ENCODE measurements at regions not wholly inside any gene's neighbourhood (a gene's known extent, or its start where the extent isn't known, plus 50 kb on each side); places are given as distances from the start of the nearest gene placed in this dataset.

- Histone ChIP-seq H3K27me3 (no peaks in the 10 kb centered on the region), H3K4me1 (no peaks in the 10 kb centered on the region)
These were observed 510.9 kb upstream of the ZNF608 start for GRCh38 chr5:125257057-125257972.

GRCh38 chr5:125257997-125258396 is 511.6 kb upstream of the ZNF608 start:
- Histone ChIP-seq H3K4me1 (no peaks in the 10 kb centered on the region), H3K36me3 (no peaks in the 10 kb centered on the region), H3K9me3 (no peaks in the 10 kb centered on the region), H3K4me3 (no peak overlapping the region), H3K27ac (no peak overlapping the region), H3K27me3 (no peaks in the 10 kb centered on the region)
- intact Hi-C loops (cut with DNase I) = no loop called here
- TF ChIP-seq CTCF (IDR thresholded peaks at IDR 0.05) (no peak), EP300 (IDR thresholded peaks at IDR 0.05) (no peak), POLR2AphosphoS5 (IDR thresholded peaks at IDR 0.05) (no peak), POLR2A (IDR thresholded peaks at IDR 0.05) (no peak)
- no peak for DNase-seq

More at GRCh38 chr5:125257057-125257972, 510.9 kb upstream of the ZNF608 start:
- Histone ChIP-seq H3K27ac (no peak overlapping the region), H3K4me3 (no peak overlapping the region), H3K36me3 (no peaks in the 10 kb centered on the region), H3K9me3 (no peaks in the 10 kb centered on the region)
- TF ChIP-seq CTCF (IDR thresholded peaks at IDR 0.05) (no peak), EP300 (IDR thresholded peaks at IDR 0.05) (no peak), POLR2A (IDR thresholded peaks at IDR 0.05) (no peak), POLR2AphosphoS5 (IDR thresholded peaks at IDR 0.05) (no peak)
- WGBS, 2 donors = 91% methylated on average over 4 of the region's 4 CpGs
- intact Hi-C loops (cut with DNase I) = no loop called here
- DNase-seq = no peak

- no peaks in the 10 kb centered on the region for H3K27me3 ChIP-seq
- no peak for TF ChIP-seq CTCF (IDR thresholded peaks at IDR 0.05)
- no peak for TF ChIP-seq POLR2A (IDR thresholded peaks at IDR 0.05)
- TF ChIP-seq EP300 (IDR thresholded peaks at IDR 0.05) = no peak
- TF ChIP-seq POLR2AphosphoS5 (IDR thresholded peaks at IDR 0.05) = no peak
- WGBS, 2 donors = 22 to 63% methylated on average over 2 of the region's 2 CpGs
- no peaks in the 10 kb centered on the region for H3K9me3 ChIP-seq
- H3K4me1 ChIP-seq = no peaks in the 10 kb centered on the region
- H3K36me3 ChIP-seq = no peaks in the 10 kb centered on the region
- DNase-seq = no peak
- H3K4me3 ChIP-seq = no peak overlapping the region
- no peak overlapping the region for H3K27ac ChIP-seq
- intact Hi-C loops (cut with DNase I) = no loop called here
These were observed 512.2 kb upstream of the ZNF608 start for GRCh38 chr5:125258615-125259014.

GRCh38 chr5:125261505-125262250 is 515.2 kb upstream of the ZNF608 start:
- H3K27me3 ChIP-seq = no peaks in the 10 kb centered on the region
- H3K27ac ChIP-seq = no peak overlapping the region
- WGBS, 2 donors = 98 to 99% methylated on average over 2 of the region's 2 CpGs
- TF ChIP-seq CTCF (IDR thresholded peaks at IDR 0.05) (no peak), POLR2AphosphoS5 (IDR thresholded peaks at IDR 0.05) (no peak), EP300 (IDR thresholded peaks at IDR 0.05) (no peak), POLR2A (IDR thresholded peaks at IDR 0.05) (no peak)
- intact Hi-C loops (cut with DNase I) = no loop called here
- DNase-seq = no peak
- no peak overlapping the region for H3K4me3 ChIP-seq
- no peaks in the 10 kb centered on the region for H3K9me3 ChIP-seq
- H3K4me1 ChIP-seq = no peaks in the 10 kb centered on the region
- no peaks in the 10 kb centered on the region for H3K36me3 ChIP-seq

Measured in sigmoid colon (tissue), 6 donors.